ENCODE measurements at regions not wholly inside any gene's neighbourhood (a gene's known extent, or its start where the extent isn't known, plus 50 kb on each side); places are given as distances from the start of the nearest gene placed in this dataset.
"Not testable (repeated sequence)": the region's sequence is repeated elsewhere in the genome, so short reads cannot be mapped to it uniquely, and the experiment has no call there.

DNA sequence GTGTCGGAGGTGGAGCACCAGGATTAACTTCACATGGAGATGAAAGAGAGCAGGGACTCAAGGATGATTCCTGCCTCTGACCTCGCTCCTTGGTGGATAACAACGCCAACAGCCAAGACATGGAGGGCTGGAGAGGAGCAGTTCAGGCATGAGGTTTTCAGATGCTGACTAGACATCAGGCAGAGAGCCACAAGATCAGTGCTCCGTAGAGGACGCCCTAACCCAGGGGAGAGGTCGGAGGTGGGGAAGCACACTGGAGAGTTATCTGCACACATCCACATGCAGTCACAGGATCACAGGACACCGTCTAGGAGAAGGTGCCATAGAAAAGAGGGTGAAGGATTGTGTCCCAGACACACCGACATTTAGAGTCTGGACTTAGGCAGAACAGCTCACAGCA, 344.3 kb downstream of the EIPR1 start:
- no peak overlapping the region for H3K4me3 ChIP-seq (ENCODE audit: low read depth, low read length)
- no peak for DNase-seq (ENCODE audit: low read depth)
- TF ChIP-seq, protein P1, sequence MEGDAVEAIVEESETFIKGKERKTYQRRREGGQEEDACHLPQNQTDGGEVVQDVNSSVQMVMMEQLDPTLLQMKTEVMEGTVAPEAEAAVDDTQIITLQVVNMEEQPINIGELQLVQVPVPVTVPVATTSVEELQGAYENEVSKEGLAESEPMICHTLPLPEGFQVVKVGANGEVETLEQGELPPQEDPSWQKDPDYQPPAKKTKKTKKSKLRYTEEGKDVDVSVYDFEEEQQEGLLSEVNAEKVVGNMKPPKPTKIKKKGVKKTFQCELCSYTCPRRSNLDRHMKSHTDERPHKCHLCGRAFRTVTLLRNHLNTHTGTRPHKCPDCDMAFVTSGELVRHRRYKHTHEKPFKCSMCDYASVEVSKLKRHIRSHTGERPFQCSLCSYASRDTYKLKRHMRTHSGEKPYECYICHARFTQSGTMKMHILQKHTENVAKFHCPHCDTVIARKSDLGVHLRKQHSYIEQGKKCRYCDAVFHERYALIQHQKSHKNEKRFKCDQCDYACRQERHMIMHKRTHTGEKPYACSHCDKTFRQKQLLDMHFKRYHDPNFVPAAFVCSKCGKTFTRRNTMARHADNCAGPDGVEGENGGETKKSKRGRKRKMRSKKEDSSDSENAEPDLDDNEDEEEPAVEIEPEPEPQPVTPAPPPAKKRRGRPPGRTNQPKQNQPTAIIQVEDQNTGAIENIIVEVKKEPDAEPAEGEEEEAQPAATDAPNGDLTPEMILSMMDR (IDR thresholded peaks at IDR 0.05; ENCODE audit: insufficient read depth, low read length) = no peak

DNA sequence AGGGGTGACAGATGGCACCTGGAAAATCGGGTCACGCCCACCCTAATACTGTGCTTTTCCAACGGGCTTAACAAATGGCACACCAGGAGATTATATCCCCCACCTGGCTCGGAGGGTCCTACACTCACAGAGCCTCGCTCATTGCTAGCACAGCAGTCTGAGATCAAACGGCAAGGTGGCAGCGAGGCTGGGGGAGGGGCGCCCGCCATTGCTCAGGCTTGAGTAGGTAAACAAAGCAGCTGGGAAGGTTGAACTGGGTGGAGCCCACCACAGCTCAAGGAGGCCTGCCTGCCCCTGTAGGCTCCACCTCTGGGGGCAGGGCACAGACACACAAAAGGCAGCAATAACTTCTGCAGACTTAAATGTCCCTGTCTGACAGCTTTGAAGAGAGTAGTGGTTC, 346.8 kb downstream of the EIPR1 start:
- not testable (repeated sequence) for DNase-seq (ENCODE audit: low read depth); H3K4me3 ChIP-seq (ENCODE audit: low read depth, low read length)

DNA sequence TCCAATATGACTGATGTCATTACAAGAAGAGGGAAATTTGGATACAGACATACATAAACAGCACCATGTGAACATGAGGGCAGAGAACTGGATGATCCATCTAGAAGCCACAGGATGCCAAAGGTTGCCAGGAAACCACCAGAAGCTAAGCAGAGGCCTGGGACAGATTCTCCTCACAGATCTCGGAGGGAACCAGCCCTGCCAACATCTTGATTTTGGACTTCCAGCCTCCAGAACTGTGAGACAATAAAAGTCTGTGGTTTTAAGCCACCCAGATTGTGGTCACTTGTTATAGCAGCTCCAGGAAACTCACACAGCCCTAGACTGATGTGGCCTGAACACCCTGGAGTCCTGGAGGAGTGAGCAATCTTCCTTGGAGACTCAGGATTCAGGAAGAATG, 351.6 kb downstream of the EIPR1 start:
- no peak overlapping the region for H3K4me3 ChIP-seq (ENCODE audit: low read depth, low read length)
- DNase-seq (ENCODE audit: low read depth) = no peak
- TF ChIP-seq, protein P1 (IDR thresholded peaks at IDR 0.05; ENCODE audit: insufficient read depth, low read length) = no peak

DNA sequence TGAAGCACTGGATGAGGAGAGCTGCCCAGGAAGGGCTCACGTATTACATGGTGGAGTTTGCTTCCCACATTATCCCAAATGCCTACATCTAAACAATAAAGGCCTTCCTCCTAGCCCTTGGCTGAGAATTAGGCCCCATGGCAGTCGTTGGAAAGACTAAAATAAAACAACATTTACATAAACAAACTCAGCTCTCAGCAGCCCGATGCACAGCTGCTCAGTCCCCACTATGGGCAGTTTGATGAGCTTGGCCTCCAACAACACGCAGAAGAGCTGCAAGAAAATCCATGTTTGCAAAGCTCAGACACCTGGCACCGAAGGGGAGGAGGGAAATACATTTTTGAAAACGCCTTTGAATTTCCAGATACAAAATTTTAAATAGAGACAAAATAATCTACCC, 352.4 kb downstream of the EIPR1 start:
- H3K4me3 ChIP-seq (ENCODE audit: low read depth, low read length) = no peak overlapping the region
- TF ChIP-seq, protein P1 (IDR thresholded peaks at IDR 0.05; ENCODE audit: insufficient read depth, low read length) = no peak
- no peak for DNase-seq (ENCODE audit: low read depth)

DNA sequence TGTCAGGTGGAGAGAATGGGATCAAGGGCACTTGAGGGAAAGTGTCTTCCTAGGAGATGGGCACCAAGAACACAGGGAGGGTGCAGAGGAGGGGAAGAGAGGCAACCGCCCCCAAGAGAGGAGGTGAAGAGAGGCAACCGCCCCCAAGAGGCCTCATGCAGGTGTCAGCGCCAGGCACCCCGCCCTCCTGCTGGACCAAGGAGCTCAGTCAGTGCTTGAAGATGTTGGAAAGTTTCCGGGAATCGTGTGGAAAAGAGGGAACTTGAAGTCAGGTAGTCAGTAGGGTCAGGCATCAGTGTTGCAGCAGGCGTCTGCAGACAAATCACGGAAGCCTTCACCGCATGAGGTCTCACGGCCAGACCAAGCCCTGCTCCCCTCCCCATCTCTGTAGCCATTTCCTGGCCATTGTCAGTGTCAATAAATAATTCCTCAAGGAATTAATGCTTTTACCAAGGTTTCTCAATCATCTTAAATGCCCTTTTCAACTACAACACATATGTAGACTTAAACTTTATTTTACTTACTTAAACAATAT, 353.1 kb downstream of the EIPR1 start:
- no peak for DNase-seq (ENCODE audit: low read depth)
- TF ChIP-seq, protein P1 (IDR thresholded peaks at IDR 0.05; ENCODE audit: insufficient read depth, low read length) = no peak
- H3K4me3 ChIP-seq (ENCODE audit: low read depth, low read length) = no peak overlapping the region

DNA sequence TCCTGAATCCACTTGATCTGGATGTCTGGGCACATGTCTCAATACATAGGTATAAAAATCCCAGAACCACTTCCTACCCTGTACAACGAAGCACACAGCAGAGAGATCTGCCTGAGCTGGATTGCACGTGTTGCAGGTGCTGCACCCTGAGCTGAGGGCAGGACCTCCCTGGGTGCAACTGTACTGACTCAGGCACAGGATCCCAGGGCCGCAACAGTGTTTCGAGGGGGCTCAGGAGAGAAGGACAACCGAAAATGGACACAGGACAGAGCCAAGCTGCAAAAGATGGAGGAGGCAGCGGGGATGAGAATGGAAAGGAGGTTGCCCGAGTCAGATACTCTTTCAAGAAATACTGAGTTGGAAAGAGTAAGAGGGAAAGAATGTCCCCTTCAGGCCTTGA, 354.1 kb downstream of the EIPR1 start:
- no peak for DNase-seq (ENCODE audit: low read depth)
- no peak overlapping the region for H3K4me3 ChIP-seq (ENCODE audit: low read depth, low read length)
- TF ChIP-seq, protein P1 (IDR thresholded peaks at IDR 0.05; ENCODE audit: insufficient read depth, low read length) = no peak

DNA sequence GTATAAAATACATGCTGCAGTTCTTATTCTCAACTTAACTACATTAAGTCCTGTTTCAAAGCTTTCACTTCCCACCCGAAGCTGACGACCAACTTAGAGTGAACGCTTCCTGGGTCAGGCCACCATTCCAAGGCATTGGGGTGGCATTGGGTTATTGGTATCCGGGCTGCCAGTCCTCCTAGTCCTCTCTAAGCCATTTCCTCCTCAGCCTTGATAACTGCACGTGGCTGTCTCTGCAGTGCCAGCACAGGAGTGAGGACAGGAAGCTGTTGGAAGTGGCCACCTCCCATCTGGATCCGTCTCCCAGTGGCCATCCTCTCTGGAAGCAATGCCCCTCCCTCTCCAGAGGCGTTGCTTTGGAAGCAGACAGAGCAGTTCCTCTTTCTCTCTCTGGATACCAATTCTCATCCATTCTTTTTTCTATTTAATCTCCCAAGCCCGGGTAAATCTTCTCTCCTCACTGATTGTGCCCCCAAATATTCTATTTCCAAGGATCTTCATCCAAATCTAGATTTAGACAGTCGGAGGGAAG, 354.7 kb downstream of the EIPR1 start:
- TF ChIP-seq, protein P1 (IDR thresholded peaks at IDR 0.05; ENCODE audit: insufficient read depth, low read length) = no peak
- no peak for DNase-seq (ENCODE audit: low read depth)
- H3K4me3 ChIP-seq (ENCODE audit: low read depth, low read length) = no peak overlapping the region

Measured in fibroblast of the aortic adventitia (primary cell).